ENCODE measurements at regions not wholly inside any gene's neighbourhood (a gene's known extent, or its start where the extent isn't known, plus 50 kb on each side); places are given as distances from the start of the nearest gene placed in this dataset.

- Histone ChIP-seq H3K27ac (ENCODE audit: low read depth, low read length) (no peak overlapping the region), H3K4me1 (ENCODE audit: control insufficient read depth in 1 of 2, insufficient read depth in 2 of 2, low read length in 2 of 2) (peaks cover 0 to 8% of the 10 kb centered on the region in 2 experiments; a peak in 2 of 4 replicates), H4K20me1 (ENCODE audit: insufficient read depth) (no peaks in the 10 kb centered on the region), H3K27me3 (ENCODE audit: insufficient read depth, low read length) (no peaks in the 10 kb centered on the region), H3K79me2 (ENCODE audit: insufficient read depth, low read length) (no peaks in the 10 kb centered on the region), H2AFZ (ENCODE audit: low read depth, low read length, poor library complexity, severe bottlenecking) (no peak overlapping the region), H3K36me3 (ENCODE audit: control insufficient read depth in 1 of 2, insufficient read depth in 2 of 2, low read length in 2 of 2) (no peaks in the 10 kb centered on the region), H3K4me2 (ENCODE audit: low read length) (no peak overlapping the region), H3K9me3 (ENCODE audit: control insufficient read depth in 1 of 2, insufficient read depth in 1 of 2, low read depth in 1 of 2, low read length in 2 of 2) (no peaks in the 10 kb centered on the region), H3K9me2 (ENCODE audit: insufficient read depth) (no peaks in the 10 kb centered on the region), H3K4me3 (replicated peaks in 1 of 2; ENCODE audit: low read depth in 1 of 2, low read length in 2 of 2) (no peak overlapping the region), H3K9ac (ENCODE audit: low read length) (no peak overlapping the region)
- no TSS peak for BruUV-seq (replicated peaks)
- TF ChIP-seq SRF (IDR thresholded peaks at IDR 0.05; ENCODE audit: low read depth) (no peak), ELF1 (IDR thresholded peaks at IDR 0.05; ENCODE audit: borderline replicate concordance, low read depth) (no peak), SIN3A (IDR thresholded peaks at IDR 0.05; ENCODE audit: low read depth) (no peak), ZFX (IDR thresholded peaks at IDR 0.05) (no peak), POLR2AphosphoS5 (IDR thresholded peaks at IDR 0.05; ENCODE audit: low read depth, low read length) (no peak), EGR1 (IDR thresholded peaks at IDR 0.05; ENCODE audit: low read depth) (no peak), CBX3 (IDR thresholded peaks at IDR 0.05; ENCODE audit: low read depth) (no peak), FOSL1 (IDR thresholded peaks at IDR 0.05; ENCODE audit: low read depth) (no peak), EZH2 (IDR thresholded peaks at IDR 0.05) (no peak)
- ATAC-seq (no peak), DNase-seq (ENCODE audit: low read depth, low spot score) (no peak)
- RAD21 ChIA-PET (ENCODE audit: low non-redundant PET in 1 of 2, low total read pairs in 2 of 2, uncharacterized antibody in 2 of 2, unreplicated experiment in 2 of 2): no interaction called here
- CTCF ChIA-PET: interaction anchor here (1.2 kb wide), 1 partner anchor 63 kb away, joined by 3 read pairs; no protein-coding TSS in a partner anchor
- intact Hi-C loops (cut with micrococcal nuclease): no loop called here
- POLR2A ChIA-PET: no interaction called here
Observed at GRCh38 chr11:29265792-29266191, 751.0 kb downstream of the KCNA4 start.

GRCh38 chr11:29265381-29265780 is 751.4 kb downstream of the KCNA4 start:
- H2AFZ ChIP-seq (ENCODE audit: low read depth, low read length, poor library complexity, severe bottlenecking): no peak overlapping the region
- ChIA-PET CTCF (interaction anchor here (1.2 kb wide), 1 partner anchor 63 kb away, joined by 3 read pairs; no protein-coding TSS in a partner anchor), POLR2A (no interaction called here), RAD21 (ENCODE audit: low non-redundant PET in 1 of 2, low total read pairs in 2 of 2, uncharacterized antibody in 2 of 2, unreplicated experiment in 2 of 2) (no interaction called here)
- no peaks in the 10 kb centered on the region for H3K79me2 ChIP-seq (ENCODE audit: insufficient read depth, low read length)
- no peak overlapping the region for H3K4me2 ChIP-seq (ENCODE audit: low read length)
- BruUV-seq (replicated peaks): no TSS peak
- intact Hi-C loops (cut with micrococcal nuclease): no loop called here
- no peak overlapping the region for H3K4me3 ChIP-seq (replicated peaks in 1 of 2; ENCODE audit: low read depth in 1 of 2, low read length in 2 of 2)
- H3K9ac ChIP-seq (ENCODE audit: low read length): no peak overlapping the region
- no peak overlapping the region for H3K27ac ChIP-seq (ENCODE audit: low read depth, low read length)
- H3K27me3 ChIP-seq (ENCODE audit: insufficient read depth, low read length): no peaks in the 10 kb centered on the region
- ATAC-seq (no peak), DNase-seq (ENCODE audit: low read depth, low spot score) (no peak)
- no peaks in the 10 kb centered on the region for H3K36me3 ChIP-seq (ENCODE audit: control insufficient read depth in 1 of 2, insufficient read depth in 2 of 2, low read length in 2 of 2)
- TF ChIP-seq YY1 (IDR thresholded peaks at IDR 0.05; ENCODE audit: extremely low read depth, insufficient replicate concordance, low read depth, low read length) (no peak), ZFX (IDR thresholded peaks at IDR 0.05) (no peak), CBX3 (IDR thresholded peaks at IDR 0.05; ENCODE audit: low read depth) (no peak), SIN3A (IDR thresholded peaks at IDR 0.05; ENCODE audit: low read depth) (no peak), FOSL1 (IDR thresholded peaks at IDR 0.05; ENCODE audit: low read depth) (no peak), SP1 (IDR thresholded peaks at IDR 0.05; ENCODE audit: low read depth) (no peak), RAD21 (IDR thresholded peaks at IDR 0.05; ENCODE audit: low read depth) (no peak), TCF7L2 (IDR thresholded peaks at IDR 0.05; ENCODE audit: borderline replicate concordance, extremely low read depth, insufficient read depth, insufficient read length) (no peak), CTCF (IDR thresholded peaks at IDR 0.05 in 2 of 3, conservative IDR thresholded peaks at IDR 0.05 in 1 of 3; ENCODE audit: borderline replicate concordance in 1 of 3, insufficient read depth in 1 of 3, low read depth in 2 of 3, low read length in 2 of 3) (no peak)
- no peaks in the 10 kb centered on the region for H3K9me2 ChIP-seq (ENCODE audit: insufficient read depth)
- peaks cover 0 to 12% of the 10 kb centered on the region in 2 experiments; a peak in 2 of 4 replicates for H3K4me1 ChIP-seq (ENCODE audit: control insufficient read depth in 1 of 2, insufficient read depth in 2 of 2, low read length in 2 of 2)
- no peaks in the 10 kb centered on the region for H4K20me1 ChIP-seq (ENCODE audit: insufficient read depth)
- no peaks in the 10 kb centered on the region for H3K9me3 ChIP-seq (ENCODE audit: control insufficient read depth in 1 of 2, insufficient read depth in 1 of 2, low read depth in 1 of 2, low read length in 2 of 2)
